SK-N-SH treated with all-trans-retinoic acid at 6 μM for 48 hours (cell line): ENCODE measurements at regions not wholly inside any gene's neighbourhood (a gene's known extent, or its start where the extent isn't known, plus 50 kb on each side); places are given as distances from the start of the nearest gene placed in this dataset.
"Not testable (repeated sequence)": the region's sequence is repeated elsewhere in the genome, so short reads cannot be mapped to it uniquely, and the experiment has no call there.

Source experiments
- ARNTL ChIP-seq: fragments of 450-650 bp; formaldehyde crosslinking; IDR thresholded peaks from 2 replicates; pipeline ENCODE4 v1.5.0; 2020; ENCODE audit warnings: low read depth, mild to moderate bottlenecking, moderate library complexity, borderline replicate concordance
- BACH2 ChIP-seq: fragments of 250-450 bp; sonication (Bioruptor Pico); IDR thresholded peaks from 2 replicates; pipeline ENCODE4 v1.9.0; 2021; ENCODE audit warnings: mild to moderate bottlenecking, borderline replicate concordance
- CSDC2 ChIP-seq: fragments of 250-450 bp; sonication (Bioruptor Pico); IDR thresholded peaks from 2 replicates; pipeline ENCODE4 v1.5.0; 2020; ENCODE audit warnings: mild to moderate bottlenecking, moderate library complexity
- GLIS3 ChIP-seq: fragments of 250-450 bp; sonication (Bioruptor Pico); IDR thresholded peaks from 2 replicates; pipeline ENCODE4 v1.5.0; 2020; ENCODE audit warnings: mild to moderate bottlenecking, moderate library complexity
- ISL1 ChIP-seq: fragments of 250-450 bp; sonication (Bioruptor Pico); IDR thresholded peaks from 2 replicates; pipeline ENCODE4 v2.1.2; 2022; ENCODE audit warnings: mild to moderate bottlenecking, moderate library complexity
- PATZ1 ChIP-seq: fragments of 250-450 bp; sonication (Bioruptor Pico); IDR thresholded peaks from 2 replicates; pipeline ENCODE4 v1.8.0; 2020; ENCODE audit warnings: mild to moderate bottlenecking, moderate library complexity, borderline replicate concordance
- RARB ChIP-seq: fragments of 250-450 bp; sonication (Bioruptor Pico); IDR thresholded peaks from 2 replicates; pipeline ENCODE4 v1.8.0; 2021; ENCODE audit warnings: mild to moderate bottlenecking, moderate library complexity
- SNAI2 ChIP-seq: fragments of 250-450 bp; sonication (Bioruptor Pico); IDR thresholded peaks from 2 replicates; pipeline ENCODE4 v1.5.0; 2020; ENCODE audit warnings: mild to moderate bottlenecking, moderate library complexity
- TCF4 ChIP-seq: fragments of 250-450 bp; sonication (Bioruptor Pico); IDR thresholded peaks from 2 replicates; pipeline ENCODE4 v1.8.0; 2021; ENCODE audit warnings: mild to moderate bottlenecking, moderate library complexity, borderline replicate concordance
- TSHZ2 ChIP-seq: fragments of 250-450 bp; sonication (Bioruptor Pico); IDR thresholded peaks from 2 replicates; pipeline ENCODE4 v1.5.0; 2020; ENCODE audit warnings: mild to moderate bottlenecking, moderate library complexity
- ZC3H10 ChIP-seq: fragments of 250-450 bp; sonication (Bioruptor Pico); IDR thresholded peaks from 2 replicates; pipeline ENCODE4 v1.5.1; 2021; ENCODE audit warnings: mild to moderate bottlenecking, moderate library complexity
- ZFP3 ChIP-seq: fragments of 250-450 bp; sonication (Bioruptor Pico); IDR thresholded peaks from 2 replicates; pipeline ENCODE4 v1.5.0; 2020; ENCODE audit warnings: mild to moderate bottlenecking, moderate library complexity
- ZFP30 ChIP-seq: fragments of 450-650 bp; formaldehyde crosslinking; IDR thresholded peaks from 2 replicates; pipeline ENCODE4 v1.5.0; 2022; ENCODE audit warnings: mild to moderate bottlenecking, moderate library complexity

- TF ChIP-seq ZC3H10 (CRISPR knock-in tag); PATZ1 (CRISPR knock-in tag); GLIS3 (CRISPR knock-in tag); ZFP3 (CRISPR knock-in tag); ISL1 (CRISPR knock-in tag); SNAI2 (CRISPR knock-in tag); RARB; BACH2 (CRISPR knock-in tag); TSHZ2; TCF4 (CRISPR knock-in tag); ARNTL (CRISPR knock-in tag); CSDC2 (CRISPR knock-in tag); ZFP30 (CRISPR knock-in tag): not testable (repeated sequence)
Observed at GRCh38 chr3:72643635-72644034, 204.6 kb downstream of the SHQ1 start.
